ENCODE measurements at regions not wholly inside any gene's neighbourhood (a gene's known extent, or its start where the extent isn't known, plus 50 kb on each side); places are given as distances from the start of the nearest gene placed in this dataset.
"Not testable (repeated sequence)": the region's sequence is repeated elsewhere in the genome, so short reads cannot be mapped to it uniquely, and the experiment has no call there.

DNA sequence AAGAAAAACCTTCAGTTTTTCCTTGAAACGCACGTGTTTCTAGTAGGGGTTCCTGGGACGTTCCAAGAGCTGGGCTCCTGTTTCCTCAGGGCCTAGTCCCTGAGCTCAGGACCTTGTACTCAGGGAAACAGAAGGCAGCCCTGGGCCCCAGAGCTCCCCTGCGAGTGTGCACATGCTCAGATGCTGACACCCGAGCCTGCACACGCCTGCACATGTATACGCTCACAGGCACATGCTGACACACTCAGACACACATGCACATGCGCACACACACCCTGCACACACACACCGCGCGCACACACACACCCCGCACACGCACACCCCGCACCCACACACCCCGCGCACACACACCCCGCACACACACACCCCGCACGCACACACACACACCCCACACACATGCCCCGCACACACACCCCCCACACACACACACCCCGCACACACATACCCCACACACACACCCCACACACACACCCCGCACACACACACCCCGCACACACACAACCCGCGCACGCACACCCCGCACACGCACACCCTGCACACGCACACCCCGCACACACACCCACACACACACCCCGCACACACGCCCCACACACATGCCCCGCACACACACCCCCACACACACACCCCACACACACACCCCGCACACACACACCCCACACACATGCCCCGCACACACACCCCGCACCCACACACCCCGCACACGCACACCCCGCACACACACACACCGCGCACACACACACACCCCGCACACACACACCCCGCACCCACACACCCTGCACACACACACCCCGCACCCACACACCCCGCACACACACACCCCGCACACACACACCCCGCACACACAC, 52.2 kb downstream of the CALML3 start:
- Histone ChIP-seq H3K27ac (no peak overlapping the region), H3K4me3 (no peak overlapping the region), H3K27me3 (no peaks in the 10 kb centered on the region), H3K9me3 (no peaks in the 10 kb centered on the region), H3K4me1 (no peaks in the 10 kb centered on the region), H3K36me3 (no peaks in the 10 kb centered on the region)
- ATAC-seq, result no peak
- DNase-seq, result peak in 1 of 6 donors; percentile 34
- no peak for TF ChIP-seq CTCF (IDR thresholded peaks at IDR 0.05)
- no peak for FAIRE-seq
- 86 to 91% methylated on average over 43 to 47 of the region's 47 CpGs for WGBS, 2 donors
- intact Hi-C loops (cut with DNase I), result no loop called here

DNA sequence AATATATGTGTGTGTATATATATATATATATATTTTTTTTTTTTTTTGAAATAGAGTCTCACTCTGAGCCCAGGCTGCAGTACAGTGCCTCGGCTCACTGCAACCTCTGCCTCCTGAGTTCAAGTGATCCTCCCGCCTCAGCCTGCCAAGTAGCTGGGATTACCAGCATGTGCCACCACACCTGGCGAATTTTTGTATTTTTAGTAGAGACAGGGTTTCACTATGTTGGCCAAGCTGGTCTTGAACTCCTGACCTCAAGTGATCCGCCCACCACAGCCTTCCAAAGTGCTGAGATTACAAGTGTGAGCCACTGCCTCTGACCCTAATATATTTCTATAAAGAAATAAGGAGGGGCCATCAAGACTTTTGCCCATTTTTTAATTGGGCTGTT, 55.3 kb downstream of the CALML3 start:
- WGBS, 2 donors, result 76 to 82% methylated on average over 4 of the region's 4 CpGs
- H3K27ac ChIP-seq; H3K4me1 ChIP-seq; H3K36me3 ChIP-seq; H3K27me3 ChIP-seq; FAIRE-seq; H3K9me3 ChIP-seq; H3K4me3 ChIP-seq; ATAC-seq; intact Hi-C loops (cut with DNase I): not testable (repeated sequence)
- peak in 1 of 6 donors; percentile 11 for DNase-seq

GRCh38 chr10:5581670-5582566, 57.2 kb downstream of the CALML3 start:
- FAIRE-seq, result no peak
- peak in 1 of 6 donors; percentile 26 for DNase-seq
- H3K36me3 ChIP-seq, result no peaks in the 10 kb centered on the region
- no peak for TF ChIP-seq CTCF (IDR thresholded peaks at IDR 0.05)
- no peaks in the 10 kb centered on the region for H3K9me3 ChIP-seq
- intact Hi-C loops (cut with DNase I), result no loop called here
- no peak overlapping the region for H3K27ac ChIP-seq
- no peak for ATAC-seq
- H3K4me1 ChIP-seq, result no peaks in the 10 kb centered on the region
- no peak overlapping the region for H3K4me3 ChIP-seq
- WGBS, 2 donors, result 89% methylated on average over 11 of the region's 11 CpGs
- no peaks in the 10 kb centered on the region for H3K27me3 ChIP-seq

GRCh38 chr10:5582736-5583135, 58.0 kb downstream of the CALML3 start:
- 64 to 85% methylated on average over 12 of the region's 12 CpGs for WGBS, 2 donors
- DNase-seq (peak in 1 of 6 donors; percentile 26), ATAC-seq (no peak), FAIRE-seq (no peak)
- no peak for TF ChIP-seq CTCF (IDR thresholded peaks at IDR 0.05)
- H3K4me1 ChIP-seq, result no peaks in the 10 kb centered on the region
- no peak overlapping the region for H3K27ac ChIP-seq
- H3K27me3 ChIP-seq, result no peaks in the 10 kb centered on the region
- H3K4me3 ChIP-seq, result no peak overlapping the region
- H3K36me3 ChIP-seq, result no peaks in the 10 kb centered on the region
- no peaks in the 10 kb centered on the region for H3K9me3 ChIP-seq
- intact Hi-C loops (cut with DNase I), result no loop called here

DNA sequence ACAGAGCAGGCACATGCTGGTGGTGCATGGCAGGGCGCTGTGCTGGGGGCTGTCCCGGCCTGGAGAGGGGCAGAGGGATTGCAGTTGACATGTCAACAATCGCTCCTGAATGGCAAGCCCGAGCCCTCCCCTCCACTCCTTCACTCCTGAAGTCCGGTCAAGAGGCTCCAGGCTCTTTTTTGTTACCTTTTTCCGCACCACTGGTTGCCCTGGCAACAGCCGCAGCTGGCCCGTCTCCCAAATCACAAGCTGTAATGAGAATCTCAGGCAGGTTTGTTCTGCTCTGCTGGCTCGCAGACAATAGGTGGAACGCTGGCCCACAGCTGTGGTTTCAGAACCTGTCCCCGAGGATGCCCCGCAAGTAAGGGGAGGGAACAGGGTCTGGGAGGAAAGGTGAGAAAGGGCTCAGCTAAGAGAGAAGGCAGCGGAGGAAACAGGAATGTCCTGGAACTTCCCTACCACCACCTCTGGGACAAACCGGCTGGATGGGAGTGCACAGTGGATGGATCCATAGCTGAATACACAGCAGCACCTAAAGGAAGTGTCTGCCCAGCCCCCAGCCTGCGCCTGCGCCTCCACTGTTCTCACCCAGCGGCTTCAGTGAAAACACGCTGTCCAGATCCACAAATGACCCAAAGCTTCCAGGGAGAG, 58.9 kb downstream of the CALML3 start:
- Histone ChIP-seq H3K4me3 (no peak overlapping the region), H3K27ac (no peak overlapping the region), H3K27me3 (no peaks in the 10 kb centered on the region), H3K4me1 (no peaks in the 10 kb centered on the region), H3K9me3 (no peaks in the 10 kb centered on the region), H3K36me3 (no peaks in the 10 kb centered on the region)
- intact Hi-C loops (cut with DNase I), result no loop called here
- 22 to 28% methylated on average over 18 of the region's 18 CpGs for WGBS, 2 donors
- TF ChIP-seq CTCF (IDR thresholded peaks at IDR 0.05), result no peak
- peak; percentile 58 to 86 (median 77) for DNase-seq
- FAIRE-seq, result no peak
- ATAC-seq, result peak; percentile 80 to 88 (median 82)
